ENCODE measurements at regions not wholly inside any gene's neighbourhood (a gene's known extent, or its start where the extent isn't known, plus 50 kb on each side); places are given as distances from the start of the nearest gene placed in this dataset.
"Not testable (repeated sequence)": the region's sequence is repeated elsewhere in the genome, so short reads cannot be mapped to it uniquely, and the experiment has no call there.

GRCh38 chr2:17355608-17356329 is 162.5 kb downstream of the RAD51AP2 start:
- Histone ChIP-seq H3K27ac (no peak overlapping the region), H3K9me3 (no peaks in the 10 kb centered on the region), H3K4me1 (no peaks in the 10 kb centered on the region), H3K4me3 (no peak overlapping the region), H3K36me3 (ENCODE audit: low read depth, missing control alignments) (no peaks in the 10 kb centered on the region), H3K27me3 (no peaks in the 10 kb centered on the region)
- no peak for DNase-seq
- no peak for TF ChIP-seq POLR2A (IDR thresholded peaks at IDR 0.05)
- no peak for TF ChIP-seq CTCF (IDR thresholded peaks at IDR 0.05)
- 85 to 89% methylated on average over 6 of the region's 6 CpGs for WGBS, 2 donors
- intact Hi-C loops (cut with DNase I; ENCODE audit: low total_unique reads), result no loop called here

GRCh38 chr2:17353263-17353662 is 165.0 kb downstream of the RAD51AP2 start:
- Histone ChIP-seq H3K27me3 (no peaks in the 10 kb centered on the region), H3K9me3 (no peaks in the 10 kb centered on the region), H3K4me1 (no peaks in the 10 kb centered on the region), H3K36me3 (ENCODE audit: low read depth, missing control alignments) (no peaks in the 10 kb centered on the region), H3K27ac (no peak overlapping the region), H3K4me3 (no peak overlapping the region)
- TF ChIP-seq POLR2A (IDR thresholded peaks at IDR 0.05), result no peak
- no peak for TF ChIP-seq CTCF (IDR thresholded peaks at IDR 0.05)
- intact Hi-C loops (cut with DNase I; ENCODE audit: low total_unique reads), result no loop called here
- no peak for DNase-seq

DNA sequence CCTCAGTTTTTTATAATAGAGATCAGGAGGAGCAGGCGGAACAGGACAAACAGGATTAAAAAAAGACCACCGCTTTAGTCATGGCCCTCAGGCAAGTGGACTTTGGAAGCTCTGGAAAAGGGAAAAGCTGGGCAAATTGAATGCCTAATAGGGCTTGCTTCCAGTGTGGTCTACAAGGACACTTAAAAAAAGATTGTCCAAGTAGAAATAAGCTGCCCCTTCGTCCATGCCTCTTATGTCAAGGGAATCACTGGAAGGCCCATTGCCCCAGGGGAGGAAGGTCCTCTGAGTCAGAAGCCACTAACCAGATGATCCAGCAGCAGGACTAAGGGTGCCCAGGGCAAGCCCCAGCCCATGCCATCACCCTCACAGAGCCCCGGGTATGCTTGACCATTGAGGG is 175.5 kb downstream of the RAD51AP2 start:
- 86 to 88% methylated on average over 4 of the region's 4 CpGs for WGBS, 2 donors
- H3K4me1 ChIP-seq; H3K36me3 ChIP-seq (ENCODE audit: low read depth, missing control alignments); H3K4me3 ChIP-seq; H3K9me3 ChIP-seq; H3K27ac ChIP-seq; H3K27me3 ChIP-seq; intact Hi-C loops (cut with DNase I; ENCODE audit: low total_unique reads); DNase-seq: not testable (repeated sequence)

DNA sequence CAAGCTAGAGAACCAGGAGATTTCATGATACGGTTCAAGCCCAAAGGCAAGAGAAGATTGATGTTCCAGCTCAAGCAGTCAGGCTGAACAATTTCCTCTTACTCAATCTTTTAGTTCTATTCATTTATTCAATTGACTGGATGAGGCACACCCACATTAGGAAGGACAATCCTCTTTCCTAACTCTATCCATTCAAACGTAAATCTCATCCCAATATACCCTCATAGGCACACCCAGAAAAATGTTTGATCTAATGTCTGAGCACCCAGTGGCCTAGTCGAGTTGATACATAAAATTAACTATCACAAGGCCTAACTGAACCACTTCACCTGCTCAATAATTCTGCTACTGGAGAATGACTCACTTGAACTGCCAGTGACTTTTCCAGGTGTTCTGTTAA is 180.7 kb downstream of the RAD51AP2 start:
- Histone ChIP-seq H3K4me1 (no peaks in the 10 kb centered on the region), H3K36me3 (ENCODE audit: low read depth, missing control alignments) (no peaks in the 10 kb centered on the region), H3K9me3 (no peaks in the 10 kb centered on the region), H3K27ac (no peak overlapping the region), H3K27me3 (no peaks in the 10 kb centered on the region), H3K4me3 (no peak overlapping the region)
- no peak for DNase-seq
- no peak for TF ChIP-seq POLR2A (IDR thresholded peaks at IDR 0.05)
- TF ChIP-seq CTCF (IDR thresholded peaks at IDR 0.05), result no peak
- 80 to 88% methylated on average over 3 of the region's 3 CpGs for WGBS, 2 donors
- intact Hi-C loops (cut with DNase I; ENCODE audit: low total_unique reads), result no loop called here

DNA sequence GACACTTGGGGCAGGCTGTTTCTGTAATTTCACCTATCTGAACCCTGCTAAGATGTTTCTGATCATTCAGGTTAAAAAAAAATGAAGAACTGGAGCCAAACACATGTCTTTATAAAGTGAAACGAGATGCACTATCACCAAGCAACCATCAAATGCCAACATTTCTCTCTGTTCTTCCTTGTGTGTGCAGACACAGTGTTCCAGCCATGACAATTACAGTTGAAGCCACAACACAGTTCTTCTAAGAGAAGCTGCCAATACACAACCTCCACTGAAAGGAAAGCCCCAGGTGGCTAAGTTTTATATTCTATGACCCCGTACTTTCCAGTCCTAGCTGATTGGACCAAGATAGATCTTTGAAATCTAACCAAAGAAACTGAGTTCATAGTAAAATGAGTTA is 181.8 kb downstream of the RAD51AP2 start:
- intact Hi-C loops (cut with DNase I; ENCODE audit: low total_unique reads), result no loop called here
- no peaks in the 10 kb centered on the region for H3K9me3 ChIP-seq
- no peak for DNase-seq

More for the DNA sequence above, 181.8 kb downstream of the RAD51AP2 start:
- no peaks in the 10 kb centered on the region for H3K4me1 ChIP-seq
- WGBS, 2 donors, result 60 to 69% methylated on average over 2 of the region's 2 CpGs
- no peak overlapping the region for H3K4me3 ChIP-seq
- H3K27me3 ChIP-seq, result no peaks in the 10 kb centered on the region
- TF ChIP-seq CTCF (IDR thresholded peaks at IDR 0.05) (no peak), POLR2A (IDR thresholded peaks at IDR 0.05) (no peak)
- no peaks in the 10 kb centered on the region for H3K36me3 ChIP-seq (ENCODE audit: low read depth, missing control alignments)
- H3K27ac ChIP-seq, result no peak overlapping the region

Measured in testis (tissue), 2 donors.